C4-2B (cell line): ENCODE measurements at regions not wholly inside any gene's neighbourhood (a gene's known extent, or its start where the extent isn't known, plus 50 kb on each side); places are given as distances from the start of the nearest gene placed in this dataset.
A peak's percentile ranks its signal among the peaks of the same experiment; 100 is the strongest.

Experiments
- H3K27ac ChIP-seq: fragments of 450-650 bp; 2 replicates; pipeline ENCODE4 v1.5.1; 2017
- CTCF ChIP-seq: fragments of 450-650 bp; conservative IDR thresholded peaks from 2 replicates; pipeline ENCODE4 v1.5.1; 2017; ENCODE audit warnings: mild to moderate bottlenecking
- ZFX ChIP-seq: fragments of 450-650 bp; IDR thresholded peaks from 2 replicates; pipeline ENCODE4 v1.6.1; 2017

- H3K27ac ChIP-seq = no peak overlapping the region
- TF ChIP-seq CTCF (no peak), ZFX (no peak)
Measured at GRCh38 chr6:43979525-43979924, 147.7 kb downstream of the MRPL14 start.

DNA sequence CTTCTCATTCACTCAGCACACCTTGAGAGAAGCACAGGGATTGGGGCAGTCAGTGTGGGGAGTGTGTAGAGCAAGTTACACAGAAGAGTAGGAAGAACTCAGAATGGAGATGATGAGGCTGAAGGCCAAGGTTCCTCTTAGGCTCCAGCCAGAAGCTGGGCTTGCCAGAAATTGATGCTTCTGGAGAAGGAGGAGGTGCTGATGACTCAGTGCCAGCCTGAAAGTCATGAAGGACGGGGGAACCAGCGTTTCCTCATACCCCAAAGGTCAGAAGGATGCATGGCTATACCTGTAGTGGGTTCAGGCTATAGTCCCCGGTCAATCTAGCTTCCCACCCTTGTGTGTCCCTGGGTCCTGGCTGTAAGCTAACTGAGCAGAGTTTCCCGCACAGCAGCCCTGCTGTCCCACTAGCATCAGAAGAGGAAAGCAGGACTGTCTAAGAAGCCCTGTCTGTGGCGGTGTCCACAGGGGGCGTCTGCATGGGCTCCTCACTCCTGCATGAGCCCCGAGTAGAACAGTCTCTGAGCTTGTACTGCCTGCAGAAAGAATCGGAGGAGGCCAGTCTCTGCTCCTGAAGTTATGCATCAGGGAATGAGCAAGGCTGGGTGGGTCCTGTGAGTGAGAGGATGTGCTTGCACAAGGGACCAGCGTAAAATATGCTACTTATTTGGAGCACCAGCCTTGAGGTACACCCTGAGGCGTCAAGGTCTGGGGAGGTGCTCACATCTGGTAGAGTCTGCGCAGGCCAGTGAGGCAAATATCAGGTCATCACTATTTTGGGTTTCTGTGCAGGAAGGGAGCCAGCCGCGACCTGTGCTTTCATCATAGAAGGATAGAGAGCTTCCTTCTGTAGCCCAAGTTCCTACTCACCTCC is 148.5 kb downstream of the MRPL14 start:
- TF ChIP-seq CTCF (no peak), ZFX (no peak)
- no peak overlapping the region for H3K27ac ChIP-seq

GRCh38 chr6:43977404-43978111 is 149.7 kb downstream of the MRPL14 start:
- TF ChIP-seq CTCF (no peak), ZFX (no peak)
- H3K27ac ChIP-seq = no peak overlapping the region

GRCh38 chr6:43976706-43977403 is 150.4 kb downstream of the MRPL14 start:
- TF ChIP-seq CTCF = no peak
- no peak for TF ChIP-seq ZFX
- no peak overlapping the region for H3K27ac ChIP-seq

- no peak for TF ChIP-seq CTCF
- no peak for TF ChIP-seq ZFX
- no peak overlapping the region for H3K27ac ChIP-seq
Measured at GRCh38 chr6:43974643-43975230, 152.5 kb downstream of the MRPL14 start.

DNA sequence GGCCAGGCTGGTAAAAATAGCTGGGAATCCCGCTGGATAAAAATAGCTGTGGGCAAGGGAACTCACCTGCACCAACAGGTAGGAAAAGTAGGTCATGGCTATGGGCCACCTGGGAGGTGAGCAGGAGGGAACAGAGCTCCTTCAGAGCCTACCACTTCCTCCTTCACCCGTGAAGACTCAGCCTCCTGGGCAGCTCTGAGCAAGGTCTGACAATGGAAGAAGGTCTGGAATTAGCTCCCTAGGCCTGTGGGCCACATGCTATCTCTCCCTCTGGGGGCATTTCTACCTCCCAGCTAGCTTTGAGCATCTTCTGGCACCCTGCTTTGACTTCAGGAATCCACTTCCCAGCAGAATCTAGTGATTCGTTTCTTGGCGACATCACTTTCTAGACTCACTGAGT is 153.9 kb downstream of the MRPL14 start:
- H3K27ac ChIP-seq = peak overlapping the region; percentile 64
- TF ChIP-seq ZFX (no peak), CTCF (no peak)
